ENCODE measurements at regions not wholly inside any gene's neighbourhood (a gene's known extent, or its start where the extent isn't known, plus 50 kb on each side); places are given as distances from the start of the nearest gene placed in this dataset.

GRCh38 chr6:103001724-103002123 is 1608.2 kb downstream of the GRIK2 start:
- H3K4me3 ChIP-seq (ENCODE audit: low read depth, low read length): no peak overlapping the region
- no peak for DNase-seq (ENCODE audit: low read depth)
- TF ChIP-seq CTCF (IDR thresholded peaks at IDR 0.05; ENCODE audit: insufficient read depth, low read depth, low read length, missing control alignments): no peak

DNA sequence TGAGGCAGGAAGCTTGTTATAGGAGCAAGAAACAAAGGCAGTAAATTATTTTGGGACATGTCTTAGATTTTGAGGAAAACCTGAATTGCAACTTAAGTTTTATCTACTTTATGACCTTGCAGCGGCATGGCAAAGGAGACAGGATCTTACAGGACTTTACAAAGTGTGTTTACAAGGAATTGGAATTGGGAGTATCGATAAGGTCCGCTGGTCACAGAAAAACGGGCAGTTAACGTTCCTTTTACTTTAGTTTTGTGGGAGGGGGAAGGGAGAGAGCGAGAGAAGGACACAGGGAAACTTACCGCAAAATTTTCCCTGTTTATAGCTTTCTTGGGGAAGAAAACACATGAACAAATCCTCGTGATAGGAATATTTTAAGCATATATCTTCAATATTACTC is 1607.2 kb downstream of the GRIK2 start:
- TF ChIP-seq CTCF (IDR thresholded peaks at IDR 0.05; ENCODE audit: insufficient read depth, low read depth, low read length, missing control alignments): no peak
- no peak overlapping the region for H3K4me3 ChIP-seq (ENCODE audit: low read depth, low read length)
- no peak for DNase-seq (ENCODE audit: low read depth)

- H3K4me3 ChIP-seq (ENCODE audit: low read depth, low read length): no peak overlapping the region
- no peak for DNase-seq (ENCODE audit: low read depth)
- no peak for TF ChIP-seq CTCF (IDR thresholded peaks at IDR 0.05; ENCODE audit: insufficient read depth, low read depth, low read length, missing control alignments)
Measured at GRCh38 chr6:102995491-102995890, 1602.0 kb downstream of the GRIK2 start.

- DNase-seq (ENCODE audit: low read depth): no peak
- no peak overlapping the region for H3K4me3 ChIP-seq (ENCODE audit: low read depth, low read length)
- no peak for TF ChIP-seq CTCF (IDR thresholded peaks at IDR 0.05; ENCODE audit: insufficient read depth, low read depth, low read length, missing control alignments)
Measured at GRCh38 chr6:102994866-102995265, 1601.4 kb downstream of the GRIK2 start.

GRCh38 chr6:102986086-102986485 is 1592.6 kb downstream of the GRIK2 start:
- H3K4me3 ChIP-seq (ENCODE audit: low read depth, low read length): no peak overlapping the region
- TF ChIP-seq CTCF (IDR thresholded peaks at IDR 0.05; ENCODE audit: insufficient read depth, low read depth, low read length, missing control alignments): no peak
- peak; percentile 10 for DNase-seq (ENCODE audit: low read depth)

DNA sequence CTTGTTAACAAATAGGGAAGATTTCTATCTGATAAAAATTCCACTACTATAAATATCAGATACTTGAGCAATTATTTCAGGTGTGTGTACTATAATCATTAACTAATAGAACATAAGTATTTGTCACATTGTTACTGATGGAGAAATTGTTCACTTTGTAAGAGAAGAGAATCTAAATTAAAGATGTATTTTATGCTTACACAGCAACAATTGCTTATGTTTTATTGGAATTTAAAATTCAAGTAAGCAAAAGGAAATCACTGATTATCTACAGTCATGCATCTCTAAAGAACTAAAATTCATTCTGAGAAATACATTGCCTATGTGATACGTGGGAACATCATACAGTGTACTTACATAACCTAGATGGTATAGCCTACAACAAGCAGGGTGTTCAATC is 1590.8 kb downstream of the GRIK2 start:
- H3K4me3 ChIP-seq (ENCODE audit: low read depth, low read length): no peak overlapping the region
- no peak for TF ChIP-seq CTCF (IDR thresholded peaks at IDR 0.05; ENCODE audit: insufficient read depth, low read depth, low read length, missing control alignments)
- no peak for DNase-seq (ENCODE audit: low read depth)

GRCh38 chr6:102981490-102982015 is 1588.0 kb downstream of the GRIK2 start:
- no peak for DNase-seq (ENCODE audit: low read depth)

More at GRCh38 chr6:102981490-102982015, 1588.0 kb downstream of the GRIK2 start:
- TF ChIP-seq CTCF (IDR thresholded peaks at IDR 0.05; ENCODE audit: insufficient read depth, low read depth, low read length, missing control alignments): no peak
- H3K4me3 ChIP-seq (ENCODE audit: low read depth, low read length): no peak overlapping the region
